SK-N-SH treated with all-trans-retinoic acid at 6 μM for 48 hours (cell line): ENCODE measurements at regions not wholly inside any gene's neighbourhood (a gene's known extent, or its start where the extent isn't known, plus 50 kb on each side); places are given as distances from the start of the nearest gene placed in this dataset.

Experiments used
- ATAC-seq: fragments of 200-7000 bp; cut with Tn5 transposase; 3 replicates; pipeline ENCODE4 v1.9.1; 2020; ENCODE audit warnings: mild to moderate bottlenecking, moderate library complexity
- ARNTL ChIP-seq: fragments of 450-650 bp; formaldehyde crosslinking; IDR thresholded peaks from 2 replicates; pipeline ENCODE4 v1.5.0; 2020; ENCODE audit warnings: low read depth, mild to moderate bottlenecking, moderate library complexity, borderline replicate concordance
- BACH2 ChIP-seq: fragments of 250-450 bp; sonication (Bioruptor Pico); IDR thresholded peaks from 2 replicates; pipeline ENCODE4 v1.9.0; 2021; ENCODE audit warnings: mild to moderate bottlenecking, borderline replicate concordance
- CREB5 ChIP-seq: fragments of 250-450 bp; sonication (Bioruptor Pico); IDR thresholded peaks from 2 replicates; pipeline ENCODE4 v1.5.1; 2020; ENCODE audit warnings: low read depth, mild to moderate bottlenecking, moderate library complexity
- CSDC2 ChIP-seq: fragments of 250-450 bp; sonication (Bioruptor Pico); IDR thresholded peaks from 2 replicates; pipeline ENCODE4 v1.5.0; 2020; ENCODE audit warnings: mild to moderate bottlenecking, moderate library complexity
- ESRRG ChIP-seq: fragments of 250-450 bp; sonication (Bioruptor Pico); IDR thresholded peaks from 2 replicates; pipeline ENCODE4 v1.6.1; 2021; ENCODE audit warnings: mild to moderate bottlenecking
- OSR1 ChIP-seq: fragments of 250-450 bp; sonication (Bioruptor Pico); IDR thresholded peaks from 2 replicates; pipeline ENCODE4 v1.8.0; 2022; ENCODE audit warnings: moderate library complexity, mild to moderate bottlenecking, inconsistent platforms
- PPARA ChIP-seq: fragments of 250-450 bp; sonication (Bioruptor Pico); IDR thresholded peaks from 2 replicates; pipeline ENCODE4 v1.5.0; 2020; ENCODE audit warnings: mild to moderate bottlenecking, borderline replicate concordance
- RARB ChIP-seq: fragments of 250-450 bp; sonication (Bioruptor Pico); IDR thresholded peaks from 2 replicates; pipeline ENCODE4 v1.8.0; 2021; ENCODE audit warnings: mild to moderate bottlenecking, moderate library complexity
- SNAI2 ChIP-seq: fragments of 250-450 bp; sonication (Bioruptor Pico); IDR thresholded peaks from 2 replicates; pipeline ENCODE4 v1.5.0; 2020; ENCODE audit warnings: mild to moderate bottlenecking, moderate library complexity
- TCF4 ChIP-seq: fragments of 250-450 bp; sonication (Bioruptor Pico); IDR thresholded peaks from 2 replicates; pipeline ENCODE4 v1.8.0; 2021; ENCODE audit warnings: mild to moderate bottlenecking, moderate library complexity, borderline replicate concordance
- TOX ChIP-seq: fragments of 250-450 bp; sonication (Bioruptor Pico); IDR thresholded peaks from 2 replicates; pipeline ENCODE4 v1.8.0; 2021; ENCODE audit warnings: mild to moderate bottlenecking, moderate library complexity, borderline replicate concordance
- TSHZ2 ChIP-seq: fragments of 250-450 bp; sonication (Bioruptor Pico); IDR thresholded peaks from 2 replicates; pipeline ENCODE4 v1.5.0; 2020; ENCODE audit warnings: mild to moderate bottlenecking, moderate library complexity
- ZC3H10 ChIP-seq: fragments of 250-450 bp; sonication (Bioruptor Pico); IDR thresholded peaks from 2 replicates; pipeline ENCODE4 v1.5.1; 2021; ENCODE audit warnings: mild to moderate bottlenecking, moderate library complexity
- ZNF565 ChIP-seq: fragments of 450-650 bp; formaldehyde crosslinking; conservative IDR thresholded peaks from 2 replicates; pipeline ENCODE4 v1.5.0; 2020; ENCODE audit warnings: low read depth, mild to moderate bottlenecking, moderate library complexity
- ZNF70 ChIP-seq: fragments of 450-650 bp; formaldehyde crosslinking; IDR thresholded peaks from 2 replicates; pipeline ENCODE4 v1.5.0; 2020; ENCODE audit warnings: mild to moderate bottlenecking, moderate library complexity
- TF ChIP-seq, protein P1 (sequence below): fragments of 250-450 bp; sonication (Bioruptor Pico); IDR thresholded peaks from 2 replicates; pipeline ENCODE4 v1.8.0; 2020; ENCODE audit warnings: mild to moderate bottlenecking, moderate library complexity, borderline replicate concordance
- TF ChIP-seq, protein P2 (sequence below): fragments of 250-450 bp; sonication (Bioruptor Pico); IDR thresholded peaks from 2 replicates; pipeline ENCODE4 v1.5.1; 2021; ENCODE audit warnings: mild to moderate bottlenecking, moderate library complexity
- TF ChIP-seq, protein P3 (sequence below): fragments of 250-450 bp; sonication (Bioruptor Pico); IDR thresholded peaks from 2 replicates; pipeline ENCODE4 v1.8.0; 2021; ENCODE audit warnings: low read depth, mild to moderate bottlenecking, moderate library complexity, borderline replicate concordance

DNA sequence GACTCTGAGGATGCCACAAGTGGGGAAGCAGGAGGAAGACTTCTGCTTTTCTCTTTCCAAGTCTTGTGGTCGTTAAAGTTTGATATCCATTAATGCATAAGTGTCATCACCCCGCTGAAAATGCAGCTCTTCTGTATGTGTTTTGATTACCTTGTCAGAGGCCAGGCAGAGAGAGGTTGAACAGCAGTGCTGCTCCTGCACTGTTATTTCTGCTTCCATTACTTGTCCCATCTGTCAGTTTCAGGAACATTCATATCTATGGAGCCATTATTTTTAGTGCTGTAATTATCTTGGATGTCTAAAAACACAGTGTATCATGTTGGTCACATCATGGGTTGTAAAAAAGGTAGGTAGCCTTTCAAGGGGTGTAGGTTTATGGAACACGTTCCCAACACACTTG is 62.0 kb upstream of the ESX1 start:
- ATAC-seq = no peak
- TF ChIP-seq, protein P1, sequence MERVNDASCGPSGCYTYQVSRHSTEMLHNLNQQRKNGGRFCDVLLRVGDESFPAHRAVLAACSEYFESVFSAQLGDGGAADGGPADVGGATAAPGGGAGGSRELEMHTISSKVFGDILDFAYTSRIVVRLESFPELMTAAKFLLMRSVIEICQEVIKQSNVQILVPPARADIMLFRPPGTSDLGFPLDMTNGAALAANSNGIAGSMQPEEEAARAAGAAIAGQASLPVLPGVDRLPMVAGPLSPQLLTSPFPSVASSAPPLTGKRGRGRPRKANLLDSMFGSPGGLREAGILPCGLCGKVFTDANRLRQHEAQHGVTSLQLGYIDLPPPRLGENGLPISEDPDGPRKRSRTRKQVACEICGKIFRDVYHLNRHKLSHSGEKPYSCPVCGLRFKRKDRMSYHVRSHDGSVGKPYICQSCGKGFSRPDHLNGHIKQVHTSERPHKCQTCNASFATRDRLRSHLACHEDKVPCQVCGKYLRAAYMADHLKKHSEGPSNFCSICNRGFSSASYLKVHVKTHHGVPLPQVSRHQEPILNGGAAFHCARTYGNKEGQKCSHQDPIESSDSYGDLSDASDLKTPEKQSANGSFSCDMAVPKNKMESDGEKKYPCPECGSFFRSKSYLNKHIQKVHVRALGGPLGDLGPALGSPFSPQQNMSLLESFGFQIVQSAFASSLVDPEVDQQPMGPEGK (CRISPR knock-in tag) = no peak
- TF ChIP-seq PPARA (CRISPR knock-in tag) (no peak), TCF4 (CRISPR knock-in tag) (no peak), ARNTL (CRISPR knock-in tag) (no peak)
- TF ChIP-seq, protein P2, sequence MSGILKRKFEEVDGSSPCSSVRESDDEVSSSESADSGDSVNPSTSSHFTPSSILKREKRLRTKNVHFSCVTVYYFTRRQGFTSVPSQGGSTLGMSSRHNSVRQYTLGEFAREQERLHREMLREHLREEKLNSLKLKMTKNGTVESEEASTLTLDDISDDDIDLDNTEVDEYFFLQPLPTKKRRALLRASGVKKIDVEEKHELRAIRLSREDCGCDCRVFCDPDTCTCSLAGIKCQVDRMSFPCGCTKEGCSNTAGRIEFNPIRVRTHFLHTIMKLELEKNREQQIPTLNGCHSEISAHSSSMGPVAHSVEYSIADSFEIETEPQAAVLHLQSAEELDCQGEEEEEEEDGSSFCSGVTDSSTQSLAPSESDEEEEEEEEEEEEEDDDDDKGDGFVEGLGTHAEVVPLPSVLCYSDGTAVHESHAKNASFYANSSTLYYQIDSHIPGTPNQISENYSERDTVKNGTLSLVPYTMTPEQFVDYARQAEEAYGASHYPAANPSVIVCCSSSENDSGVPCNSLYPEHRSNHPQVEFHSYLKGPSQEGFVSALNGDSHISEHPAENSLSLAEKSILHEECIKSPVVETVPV (CRISPR knock-in tag) = no peak
- TF ChIP-seq, all 23 proteins: peak for 0

- TF ChIP-seq, protein P1 (CRISPR knock-in tag) = no peak
- TF ChIP-seq CREB5 (no peak), SNAI2 (CRISPR knock-in tag) (no peak), OSR1 (CRISPR knock-in tag) (no peak), ZC3H10 (CRISPR knock-in tag) (no peak), BACH2 (CRISPR knock-in tag) (no peak), CSDC2 (no peak), TSHZ2 (CRISPR knock-in tag) (no peak)
- no peak for ATAC-seq
These were observed 60.8 kb upstream of the ESX1 start for GRCh38 chrX:104315555-104315954.

- TF ChIP-seq RARB (CRISPR knock-in tag) (no peak), TCF4 (CRISPR knock-in tag) (no peak), TOX (no peak), TSHZ2 (CRISPR knock-in tag) (no peak), ZNF70 (no peak), ZNF565 (CRISPR knock-in tag) (no peak), ESRRG (CRISPR knock-in tag) (no peak), ARNTL (CRISPR knock-in tag) (no peak), OSR1 (CRISPR knock-in tag) (no peak)
- TF ChIP-seq, protein P3, sequence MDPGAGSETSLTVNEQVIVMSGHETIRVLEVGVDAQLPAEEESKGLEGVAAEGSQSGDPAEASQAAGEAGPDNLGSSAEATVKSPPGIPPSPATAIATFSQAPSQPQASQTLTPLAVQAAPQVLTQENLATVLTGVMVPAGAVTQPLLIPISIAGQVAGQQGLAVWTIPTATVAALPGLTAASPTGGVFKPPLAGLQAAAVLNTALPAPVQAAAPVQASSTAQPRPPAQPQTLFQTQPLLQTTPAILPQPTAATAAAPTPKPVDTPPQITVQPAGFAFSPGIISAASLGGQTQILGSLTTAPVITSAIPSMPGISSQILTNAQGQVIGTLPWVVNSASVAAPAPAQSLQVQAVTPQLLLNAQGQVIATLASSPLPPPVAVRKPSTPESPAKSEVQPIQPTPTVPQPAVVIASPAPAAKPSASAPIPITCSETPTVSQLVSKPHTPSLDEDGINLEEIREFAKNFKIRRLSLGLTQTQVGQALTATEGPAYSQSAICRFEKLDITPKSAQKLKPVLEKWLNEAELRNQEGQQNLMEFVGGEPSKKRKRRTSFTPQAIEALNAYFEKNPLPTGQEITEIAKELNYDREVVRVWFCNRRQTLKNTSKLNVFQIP (CRISPR knock-in tag) = no peak
- TF ChIP-seq, all 23 proteins: peak for 0
- ATAC-seq = no peak
These were observed 56.0 kb upstream of the ESX1 start for GRCh38 chrX:104310657-104311254.
